Liver (tissue), 8 donors: ENCODE measurements at regions not wholly inside any gene's neighbourhood (a gene's known extent, or its start where the extent isn't known, plus 50 kb on each side); places are given as distances from the start of the nearest gene placed in this dataset.
A peak's percentile ranks its signal among the peaks of the same experiment; 100 is the strongest.

Experiments
- DNase-seq: peaks from one replicate; pipeline ENCODE4 v3.0.0-alpha.2; 2017; ENCODE audit warnings: low spot score
- H3K27ac ChIP-seq, 2 donors: one replicate each; pipeline ENCODE4 v1.7.0; 2013; ENCODE audit warnings: inconsistent platforms in 2 of 2, low read length in 2 of 2, control low read depth in 1 of 2, low read depth in 1 of 2, mild to moderate bottlenecking in 1 of 2
- H3K27me3 ChIP-seq, 4 donors: one replicate each; pipeline versions ENCODE4 v1.6.1 to v1.7.0; 2013; ENCODE audit warnings: low read length in 3 of 4, inconsistent platforms in 1 of 4, mild to moderate bottlenecking in 1 of 4, moderate library complexity in 1 of 4; ENCODE audit not compliant: control insufficient read depth in 4 of 4, insufficient read depth in 4 of 4
- H3K36me3 ChIP-seq, 4 donors: one replicate each; pipeline versions ENCODE4 v1.6.1 to v1.7.0; 2013; ENCODE audit warnings: low read length in 3 of 4, mild to moderate bottlenecking in 3 of 4, low read depth in 1 of 4, moderate library complexity in 1 of 4; ENCODE audit not compliant: control insufficient read depth in 4 of 4, insufficient read depth in 3 of 4
- H3K4me1 ChIP-seq, 4 donors: one replicate each; pipeline versions ENCODE4 v1.6.1 to v1.7.0; 2013; ENCODE audit warnings: low read length in 3 of 4, mild to moderate bottlenecking in 3 of 4, moderate library complexity in 1 of 4; ENCODE audit not compliant: control insufficient read depth in 4 of 4, insufficient read depth in 4 of 4
- H3K4me3 ChIP-seq, 3 donors: one replicate each; pipeline versions ENCODE4 v1.6.1 to v1.7.0; 2013; ENCODE audit warnings: low read length in 3 of 3, control low read depth in 1 of 3, low read depth in 1 of 3, mild to moderate bottlenecking in 1 of 3
- H3K9ac ChIP-seq, 2 donors: one replicate each; pipeline ENCODE4 v1.7.0; 2013; ENCODE audit warnings: low read length in 2 of 2, mild to moderate bottlenecking in 2 of 2, moderate library complexity in 2 of 2, control low read depth in 1 of 2, low read depth in 1 of 2
- H3K9me3 ChIP-seq, 4 donors: one replicate each; pipeline versions ENCODE4 v1.6.1 to v1.7.0; 2013; ENCODE audit warnings: low read length in 3 of 4; ENCODE audit not compliant: control insufficient read depth in 4 of 4
- EGR1 ChIP-seq, 2 donors: IDR thresholded peaks; 2 replicates each; pipeline ENCODE4 v1.6.1; 2016 to 2018; ENCODE audit warnings: antibody characterized with exemption in 2 of 2, low read depth in 2 of 2
- FOXA2 ChIP-seq: IDR thresholded peaks from 2 replicates; pipeline ENCODE4 v1.6.1; 2016; ENCODE audit warnings: antibody characterized with exemption
- GABPA ChIP-seq, 2 donors: IDR thresholded peaks in 1 of 2; conservative IDR thresholded peaks in 1 of 2; 2 replicates each; pipeline ENCODE4 v1.6.1; 2016; ENCODE audit warnings: antibody characterized with exemption in 2 of 2, mild to moderate bottlenecking in 1 of 2, moderate library complexity in 1 of 2
- HNF4A ChIP-seq, 2 donors: conservative IDR thresholded peaks; 2 replicates each; pipeline ENCODE4 v1.6.1; 2016; ENCODE audit warnings: antibody characterized with exemption in 2 of 2, mild to moderate bottlenecking in 2 of 2
- JUND ChIP-seq, 2 donors: IDR thresholded peaks; 2 replicates each; pipeline ENCODE4 v1.6.1; 2016; ENCODE audit warnings: antibody characterized with exemption in 2 of 2
- RXRA ChIP-seq, 2 donors: IDR thresholded peaks; 2 replicates each; pipeline ENCODE4 v1.6.1; 2017 to 2018; ENCODE audit warnings: antibody characterized with exemption in 2 of 2, mild to moderate bottlenecking in 1 of 2
- TAF1 ChIP-seq: conservative IDR thresholded peaks from 2 replicates; pipeline ENCODE4 v1.6.1; 2016; ENCODE audit warnings: antibody characterized with exemption, mild to moderate bottlenecking
- YY1 ChIP-seq: IDR thresholded peaks from 2 replicates; pipeline ENCODE4 v1.6.1; 2016; ENCODE audit warnings: antibody characterized with exemption, mild to moderate bottlenecking
- WGBS: extraction: QIAGEN DNeasy Blood & Tissue Kit; methylation state at CpG from one replicate; pipeline ENCODE4 v1.1.7; 2013; 5-methylcytosine and 5-hydroxymethylcytosine counted together
- TF ChIP-seq, protein P1 (sequence below): IDR thresholded peaks from 2 replicates; pipeline ENCODE4 v1.6.1; 2016; ENCODE audit warnings: antibody characterized with exemption
- TF ChIP-seq, protein P2 (sequence below): IDR thresholded peaks from 2 replicates; pipeline ENCODE4 v1.6.1; 2016; ENCODE audit warnings: antibody characterized with exemption
- TF ChIP-seq, protein P3 (sequence below): fragments of 150-350 bp; IDR thresholded peaks from 2 replicates; pipeline ENCODE4 v1.5.1; 2017; ENCODE audit warnings: improper control_type of control experiment, low read depth, low read length; ENCODE audit not compliant: missing input control
- TF ChIP-seq, protein P4 (sequence below): IDR thresholded peaks from 2 replicates; pipeline ENCODE4 v1.6.1; 2016; ENCODE audit warnings: antibody characterized with exemption
- donor health status: healthy.
- donor health status: healthy.
- donor health status: healthy.
- donor health status: healthy.
- donor health status: healthy.

DNA sequence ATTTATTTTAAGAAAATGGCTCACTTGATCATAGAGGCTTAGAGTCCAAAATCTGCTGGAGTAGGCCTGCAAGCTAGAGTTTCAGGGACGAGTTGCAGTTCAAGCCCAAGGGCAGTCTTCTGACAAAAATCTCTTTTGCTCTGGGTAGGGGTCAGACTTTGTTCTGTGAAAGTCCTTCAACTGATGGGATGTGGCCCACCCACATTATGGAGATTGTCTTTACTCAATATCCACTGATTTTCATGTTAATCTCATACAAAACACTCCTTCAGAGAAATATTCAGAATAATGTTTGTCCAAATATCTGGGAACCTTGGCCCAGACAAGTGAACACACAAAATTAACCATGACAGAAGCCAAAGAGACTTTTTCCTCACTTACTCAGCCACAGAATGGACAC, 98.6 kb upstream of the RSPO3 start:
- H3K9ac ChIP-seq, result no peak overlapping the region
- peaks cover 0 to 14% (median 5%) of the 10 kb centered on the region in 4 donors for H3K27me3 ChIP-seq
- H3K4me3 ChIP-seq, result no peak overlapping the region
- no peak overlapping the region for H3K27ac ChIP-seq
- DNase-seq, result no peak
- no peaks in the 10 kb centered on the region for H3K36me3 ChIP-seq
- no peaks in the 10 kb centered on the region for H3K9me3 ChIP-seq
- no peaks in the 10 kb centered on the region for H3K4me1 ChIP-seq
- 54% methylated on average over 1 of the region's 1 CpG for WGBS
- TF ChIP-seq RXRA (IDR thresholded peaks at IDR 0.05) (no peak), YY1 (no peak), JUND (IDR thresholded peaks at IDR 0.05) (no peak), TAF1 (no peak), FOXA2 (no peak)
- TF ChIP-seq, protein P1, sequence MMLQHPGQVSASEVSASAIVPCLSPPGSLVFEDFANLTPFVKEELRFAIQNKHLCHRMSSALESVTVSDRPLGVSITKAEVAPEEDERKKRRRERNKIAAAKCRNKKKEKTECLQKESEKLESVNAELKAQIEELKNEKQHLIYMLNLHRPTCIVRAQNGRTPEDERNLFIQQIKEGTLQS, result no peak
- TF ChIP-seq, protein P2, sequence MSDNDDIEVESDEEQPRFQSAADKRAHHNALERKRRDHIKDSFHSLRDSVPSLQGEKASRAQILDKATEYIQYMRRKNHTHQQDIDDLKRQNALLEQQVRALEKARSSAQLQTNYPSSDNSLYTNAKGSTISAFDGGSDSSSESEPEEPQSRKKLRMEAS, result no peak
- TF ChIP-seq, protein P3, sequence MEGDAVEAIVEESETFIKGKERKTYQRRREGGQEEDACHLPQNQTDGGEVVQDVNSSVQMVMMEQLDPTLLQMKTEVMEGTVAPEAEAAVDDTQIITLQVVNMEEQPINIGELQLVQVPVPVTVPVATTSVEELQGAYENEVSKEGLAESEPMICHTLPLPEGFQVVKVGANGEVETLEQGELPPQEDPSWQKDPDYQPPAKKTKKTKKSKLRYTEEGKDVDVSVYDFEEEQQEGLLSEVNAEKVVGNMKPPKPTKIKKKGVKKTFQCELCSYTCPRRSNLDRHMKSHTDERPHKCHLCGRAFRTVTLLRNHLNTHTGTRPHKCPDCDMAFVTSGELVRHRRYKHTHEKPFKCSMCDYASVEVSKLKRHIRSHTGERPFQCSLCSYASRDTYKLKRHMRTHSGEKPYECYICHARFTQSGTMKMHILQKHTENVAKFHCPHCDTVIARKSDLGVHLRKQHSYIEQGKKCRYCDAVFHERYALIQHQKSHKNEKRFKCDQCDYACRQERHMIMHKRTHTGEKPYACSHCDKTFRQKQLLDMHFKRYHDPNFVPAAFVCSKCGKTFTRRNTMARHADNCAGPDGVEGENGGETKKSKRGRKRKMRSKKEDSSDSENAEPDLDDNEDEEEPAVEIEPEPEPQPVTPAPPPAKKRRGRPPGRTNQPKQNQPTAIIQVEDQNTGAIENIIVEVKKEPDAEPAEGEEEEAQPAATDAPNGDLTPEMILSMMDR, result no peak
- TF ChIP-seq, protein P4, sequence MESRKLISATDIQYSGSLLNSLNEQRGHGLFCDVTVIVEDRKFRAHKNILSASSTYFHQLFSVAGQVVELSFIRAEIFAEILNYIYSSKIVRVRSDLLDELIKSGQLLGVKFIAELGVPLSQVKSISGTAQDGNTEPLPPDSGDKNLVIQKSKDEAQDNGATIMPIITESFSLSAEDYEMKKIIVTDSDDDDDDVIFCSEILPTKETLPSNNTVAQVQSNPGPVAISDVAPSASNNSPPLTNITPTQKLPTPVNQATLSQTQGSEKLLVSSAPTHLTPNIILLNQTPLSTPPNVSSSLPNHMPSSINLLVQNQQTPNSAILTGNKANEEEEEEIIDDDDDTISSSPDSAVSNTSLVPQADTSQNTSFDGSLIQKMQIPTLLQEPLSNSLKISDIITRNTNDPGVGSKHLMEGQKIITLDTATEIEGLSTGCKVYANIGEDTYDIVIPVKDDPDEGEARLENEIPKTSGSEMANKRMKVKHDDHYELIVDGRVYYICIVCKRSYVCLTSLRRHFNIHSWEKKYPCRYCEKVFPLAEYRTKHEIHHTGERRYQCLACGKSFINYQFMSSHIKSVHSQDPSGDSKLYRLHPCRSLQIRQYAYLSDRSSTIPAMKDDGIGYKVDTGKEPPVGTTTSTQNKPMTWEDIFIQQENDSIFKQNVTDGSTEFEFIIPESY, result no peak

DNA sequence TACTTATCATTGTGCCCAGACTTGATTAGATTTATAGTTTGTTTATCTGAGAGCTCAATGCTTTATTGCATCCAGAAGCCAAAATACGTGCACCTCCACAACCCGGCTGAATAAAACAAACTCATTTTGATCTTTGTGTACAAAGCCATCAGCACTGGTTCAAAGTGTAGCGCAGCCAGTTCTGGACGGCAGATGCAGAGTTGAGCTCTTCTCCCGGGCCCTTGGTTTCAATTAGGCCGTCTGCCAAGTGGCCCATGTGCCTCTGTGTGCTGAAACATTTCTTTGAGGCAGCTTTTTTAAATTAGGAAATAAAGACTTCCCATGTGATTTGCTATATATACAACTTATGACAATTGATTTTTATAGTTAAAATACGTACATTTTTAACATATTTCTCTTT, 96.2 kb upstream of the RSPO3 start:
- no peak for TF ChIP-seq GABPA (IDR thresholded peaks at IDR 0.05 in 1 of 2, conservative IDR thresholded peaks at IDR 0.05 in 1 of 2)
- no peak for TF ChIP-seq RXRA (IDR thresholded peaks at IDR 0.05)
- no peak for TF ChIP-seq FOXA2
- no peaks in the 10 kb centered on the region for H3K4me1 ChIP-seq
- no peak overlapping the region for H3K4me3 ChIP-seq
- peaks cover 0 to 16% (median 7%) of the 10 kb centered on the region in 4 donors for H3K27me3 ChIP-seq
- no peaks in the 10 kb centered on the region for H3K36me3 ChIP-seq
- no peak for DNase-seq
- no peak overlapping the region for H3K27ac ChIP-seq
- H3K9ac ChIP-seq, result no peak overlapping the region
- WGBS, result 28% methylated on average over 7 of the region's 7 CpGs
- no peaks in the 10 kb centered on the region for H3K9me3 ChIP-seq

DNA sequence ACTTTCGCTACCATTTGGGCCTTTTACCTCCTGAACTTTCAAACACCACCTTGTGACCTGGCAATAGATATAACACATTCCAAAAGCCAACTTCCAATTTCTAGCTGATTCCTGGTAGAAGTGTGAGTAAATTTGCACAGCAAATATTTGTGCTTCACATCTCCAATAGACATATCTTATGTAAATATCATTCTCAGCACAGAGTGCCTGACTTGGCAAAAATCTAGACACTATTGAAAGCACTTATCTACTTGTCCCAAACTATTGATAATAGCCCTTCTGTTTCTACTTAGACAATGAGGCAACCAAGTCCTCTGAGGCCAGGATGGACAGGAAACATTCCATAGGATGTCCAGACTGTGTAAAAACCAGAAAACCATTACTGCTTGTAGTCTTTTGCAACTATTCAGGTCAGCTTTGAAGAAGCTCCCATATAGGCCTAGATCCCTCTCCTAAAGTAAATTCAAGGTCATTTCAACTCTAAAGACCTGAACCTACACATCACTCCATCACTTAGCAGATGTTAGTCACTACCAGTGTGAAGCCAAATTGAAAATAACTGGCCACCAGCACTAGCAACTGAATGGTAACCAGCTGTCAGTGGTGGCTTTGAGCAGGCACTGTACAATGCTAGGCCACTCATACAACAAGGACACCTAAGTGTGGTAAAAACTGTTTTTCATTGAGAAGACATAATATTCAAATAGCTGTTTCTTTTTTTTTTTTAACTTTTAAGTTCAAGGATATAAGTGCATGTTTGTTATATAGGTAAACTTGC, 95.3 kb upstream of the RSPO3 start:
- TF ChIP-seq, protein P4, result peak; percentile 10
- TF ChIP-seq FOXA2, result peak; percentile 52
- TF ChIP-seq RXRA (IDR thresholded peaks at IDR 0.05), result peak in 1 of 2 donors; percentile 51
- TF ChIP-seq, protein P3, result no peak
- peak; percentile 6 to 35 for TF ChIP-seq HNF4A (conservative IDR thresholded peaks at IDR 0.05)
- no peak for TF ChIP-seq EGR1 (IDR thresholded peaks at IDR 0.05; ENCODE audit: low read depth in 2 of 2)
- no peaks in the 10 kb centered on the region for H3K9me3 ChIP-seq
- 39% methylated on average over 1 of the region's 1 CpG for WGBS
- H3K27me3 ChIP-seq, result peaks cover 0 to 12% (median 7%) of the 10 kb centered on the region in 4 donors
- H3K36me3 ChIP-seq, result no peaks in the 10 kb centered on the region
- H3K9ac ChIP-seq, result no peak overlapping the region
- H3K4me3 ChIP-seq, result no peak overlapping the region
- H3K4me1 ChIP-seq, result no peaks in the 10 kb centered on the region
- DNase-seq, result no peak
- H3K27ac ChIP-seq, result no peak overlapping the region
